D341Med (cell line): ENCODE measurements at regions not wholly inside any gene's neighbourhood (a gene's known extent, or its start where the extent isn't known, plus 50 kb on each side); places are given as distances from the start of the nearest gene placed in this dataset.
"Not testable (repeated sequence)": the region's sequence is repeated elsewhere in the genome, so short reads cannot be mapped to it uniquely, and the experiment has no call there.

Experiments
- DNase-seq: peaks from one replicate; pipeline ENCODE4 v3.0.0; 2012; ENCODE audit warnings: low spot score

DNA sequence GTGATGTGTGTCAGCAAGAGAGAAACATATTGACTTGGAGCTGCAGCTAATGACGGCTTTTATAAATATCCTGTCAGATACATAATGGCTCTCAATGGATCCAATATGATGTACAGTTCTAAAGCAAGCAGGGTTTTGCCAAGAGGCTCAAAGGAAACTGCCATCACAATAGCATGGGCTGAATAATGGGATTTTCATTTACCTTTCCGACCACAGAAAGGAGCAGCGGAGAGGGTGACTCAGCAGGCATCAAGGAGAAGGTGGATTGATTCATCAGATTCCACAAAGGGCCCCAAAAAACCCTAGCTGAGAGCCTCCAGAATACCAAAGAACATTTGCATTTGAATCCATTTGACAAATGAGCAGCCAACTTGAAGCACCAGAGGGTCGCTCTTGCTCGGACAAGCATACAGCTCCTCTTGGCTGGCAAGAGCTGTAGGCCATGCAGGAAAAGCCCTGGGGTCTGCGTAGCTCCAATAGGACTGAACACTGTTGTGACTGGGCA lies 355.7 kb upstream of the NOCT start:
- no peak for DNase-seq

DNA sequence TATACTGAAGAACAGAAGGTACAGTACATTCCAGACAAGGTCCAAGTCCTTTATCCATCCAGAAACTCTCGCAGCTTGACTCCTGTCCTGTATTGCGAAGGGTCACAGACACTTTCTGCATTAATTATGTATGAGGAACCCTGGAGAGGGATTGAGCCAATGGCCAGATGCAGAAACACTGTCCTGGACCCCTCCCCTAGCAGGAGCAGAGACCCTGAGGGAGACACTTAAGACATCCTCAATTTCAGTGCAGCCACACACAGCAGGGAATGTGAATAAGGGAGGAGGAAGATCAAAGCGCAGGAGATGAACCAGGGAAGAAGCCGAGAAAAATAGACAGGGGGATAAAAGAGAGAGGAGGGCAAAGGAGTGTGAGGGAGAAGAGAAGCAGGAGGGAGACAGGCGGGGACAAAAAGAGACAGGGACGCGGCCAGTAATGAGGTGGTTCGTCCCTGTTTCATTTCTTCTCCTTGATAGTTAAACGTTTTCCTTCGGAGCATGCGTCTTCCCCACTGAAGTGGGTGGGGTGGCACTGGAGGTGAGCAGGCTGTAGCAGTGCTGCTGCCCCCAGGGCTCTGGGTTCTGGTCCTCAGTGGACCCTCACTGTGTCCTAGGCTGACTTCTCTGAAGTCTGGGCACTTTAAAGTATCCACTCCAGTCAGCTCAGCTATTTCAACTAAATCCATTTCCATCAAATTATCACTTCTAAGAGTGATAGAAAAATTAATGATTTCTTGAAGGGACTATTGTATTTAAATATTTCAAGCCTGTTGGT lies 356.4 kb upstream of the NOCT start:
- DNase-seq: no peak

DNA sequence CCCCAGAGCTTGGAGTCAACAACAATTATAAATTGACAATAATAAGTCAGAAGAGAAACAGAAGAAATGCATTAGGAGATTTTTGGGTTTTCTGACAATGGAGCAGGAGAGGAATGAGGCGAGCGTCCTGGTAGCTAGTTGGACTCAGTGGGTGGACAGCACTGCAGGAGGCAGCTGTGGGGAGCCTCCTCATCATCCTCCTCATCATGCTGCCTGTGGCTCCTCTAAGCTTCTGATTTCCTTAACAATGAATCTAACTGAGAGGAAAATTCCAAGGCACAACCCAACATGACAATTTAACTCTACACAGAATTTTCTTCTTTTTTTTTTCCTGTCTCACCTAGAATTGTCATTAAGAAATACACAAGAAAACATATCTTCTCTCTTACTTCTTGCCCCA lies 357.1 kb upstream of the NOCT start:
- DNase-seq: no peak

DNA sequence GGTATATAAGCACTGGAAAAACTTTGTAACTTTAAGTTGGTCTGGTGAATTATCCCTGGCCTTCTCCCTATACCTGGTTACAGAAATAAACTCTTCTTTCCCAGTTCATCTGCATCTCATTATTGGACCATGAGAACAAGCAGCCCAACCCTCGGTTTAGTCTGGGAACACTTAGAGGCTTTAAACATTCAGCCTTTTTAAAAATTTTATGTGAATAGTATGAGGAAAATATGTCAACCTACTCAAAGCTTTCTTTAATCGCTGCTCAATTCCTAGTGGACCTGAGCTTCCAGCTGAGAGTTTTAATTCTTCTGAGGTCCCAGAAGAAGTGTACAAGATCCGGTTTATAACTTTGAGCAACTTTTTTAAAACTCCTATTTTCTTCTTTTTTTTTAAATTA lies 358.6 kb upstream of the NOCT start:
- no peak for DNase-seq

DNA sequence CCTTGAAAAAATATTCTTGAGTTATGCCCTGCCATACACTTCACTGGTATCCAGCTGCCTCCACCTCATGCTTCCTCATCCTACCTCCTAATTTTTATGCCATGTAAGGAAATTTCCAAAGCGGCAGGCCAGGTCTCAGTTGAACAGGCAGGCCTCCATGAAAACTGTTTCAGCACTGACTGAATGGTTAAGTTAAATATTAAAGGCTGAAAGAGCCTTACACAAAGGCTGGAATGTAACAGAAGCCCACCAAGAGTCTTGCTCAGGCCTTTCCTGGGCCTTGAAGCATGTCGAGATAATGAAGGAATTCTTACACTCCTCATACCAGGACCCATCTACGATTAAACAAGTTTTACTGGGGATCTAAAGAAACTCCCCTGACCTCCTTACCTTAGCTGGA lies 359.6 kb upstream of the NOCT start:
- no peak for DNase-seq

DNA sequence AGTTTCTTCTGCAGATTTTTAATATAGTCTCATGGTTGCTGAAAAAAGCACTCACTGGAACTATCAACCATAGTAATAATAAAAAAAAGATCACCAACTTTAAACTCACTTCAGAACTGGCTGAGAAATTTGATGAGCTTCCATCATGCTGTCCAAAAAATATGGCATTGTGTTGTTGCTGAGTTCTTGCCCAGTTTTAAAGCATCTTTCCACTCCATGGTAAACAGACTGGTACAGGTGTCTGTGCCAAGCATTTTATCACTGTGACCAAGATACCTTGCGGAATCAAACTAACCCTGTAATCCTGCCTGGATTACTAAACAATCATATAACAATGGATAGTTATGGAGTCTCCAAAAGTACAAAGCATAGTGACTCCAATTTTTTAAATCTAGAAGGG lies 360.3 kb upstream of the NOCT start:
- DNase-seq: no peak

DNA sequence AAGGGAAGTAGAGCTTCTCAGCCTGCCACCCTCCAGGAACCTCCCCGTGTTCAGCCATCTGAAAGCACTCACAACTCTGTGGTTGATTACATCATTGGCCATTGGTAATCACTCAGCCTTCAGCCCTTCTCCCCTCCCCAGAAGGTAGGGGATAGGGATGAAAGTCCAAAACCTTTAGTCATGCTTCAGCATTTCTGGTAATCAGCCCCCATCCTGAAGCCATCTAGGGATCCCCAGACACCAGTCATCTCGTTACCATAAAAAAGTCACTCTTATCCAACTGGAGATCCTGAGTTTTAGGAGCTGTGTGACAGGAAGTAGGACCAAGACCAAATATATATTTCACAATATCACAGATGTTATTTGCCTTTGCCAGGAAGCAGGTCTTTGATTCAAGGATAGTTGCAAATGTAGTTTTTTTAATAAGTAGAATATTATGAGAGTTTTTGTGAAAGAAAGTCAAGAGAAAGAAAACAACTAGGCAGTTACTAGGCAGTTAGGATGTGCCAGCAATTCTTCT lies 364.6 kb upstream of the NOCT start:
- no peak for DNase-seq

DNA sequence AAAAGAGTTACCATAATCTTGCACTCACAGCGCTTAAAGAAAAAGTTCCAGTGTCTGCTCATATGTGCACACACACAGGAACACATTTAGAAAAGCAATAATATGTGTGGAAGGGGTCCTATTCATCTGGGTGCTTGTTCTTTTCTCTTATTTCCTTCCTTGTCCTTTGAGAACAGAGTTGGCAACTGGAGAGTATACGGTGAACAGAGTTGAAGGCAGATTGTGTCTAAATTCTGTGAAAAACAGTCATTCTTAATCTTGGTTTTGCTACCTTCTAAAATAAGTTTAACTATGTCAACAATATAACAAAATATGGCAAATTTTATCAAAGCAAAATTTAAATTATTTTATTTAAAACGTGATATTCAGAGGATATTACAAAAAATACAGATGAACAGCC lies 365.1 kb upstream of the NOCT start:
- DNase-seq: no peak

DNA sequence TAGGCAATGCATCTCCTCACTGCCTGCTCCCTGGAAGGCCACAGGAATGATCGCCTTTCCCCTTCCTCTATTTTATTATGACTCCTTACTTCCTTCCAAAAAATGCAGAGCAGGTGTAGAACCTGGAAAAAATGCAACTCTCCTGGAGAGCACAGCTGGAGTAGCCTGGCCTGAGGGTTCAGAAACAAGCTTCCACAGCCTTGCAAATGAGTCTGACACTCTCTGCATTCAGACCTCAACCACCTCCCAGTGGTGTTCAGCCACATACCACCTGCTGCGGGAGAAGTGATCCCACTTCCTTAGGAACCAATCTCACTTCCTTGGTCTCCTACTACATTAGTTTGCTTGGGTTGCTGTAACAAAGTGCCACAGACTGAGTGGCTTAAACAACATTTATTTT lies 368.1 kb upstream of the NOCT start:
- no peak for DNase-seq

DNA sequence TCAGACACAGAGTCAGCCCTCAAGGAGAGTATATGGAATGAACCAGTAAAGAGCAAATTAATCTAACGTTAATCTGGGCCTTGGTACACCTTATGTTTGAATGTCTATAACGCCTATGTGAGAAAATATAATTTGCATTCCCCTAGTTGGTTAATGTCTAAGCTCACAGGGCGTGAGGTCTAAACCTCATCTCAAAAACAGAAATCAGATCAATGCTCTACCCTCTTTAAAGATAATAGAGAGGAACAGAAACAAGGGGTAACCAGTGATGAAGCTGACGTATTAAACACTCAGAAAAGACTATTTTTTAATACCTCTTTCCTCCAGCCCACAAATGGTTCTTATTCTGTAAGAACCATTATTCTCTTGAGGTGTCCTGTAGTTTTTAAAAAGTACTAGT lies 369.2 kb upstream of the NOCT start:
- no peak for DNase-seq

DNA sequence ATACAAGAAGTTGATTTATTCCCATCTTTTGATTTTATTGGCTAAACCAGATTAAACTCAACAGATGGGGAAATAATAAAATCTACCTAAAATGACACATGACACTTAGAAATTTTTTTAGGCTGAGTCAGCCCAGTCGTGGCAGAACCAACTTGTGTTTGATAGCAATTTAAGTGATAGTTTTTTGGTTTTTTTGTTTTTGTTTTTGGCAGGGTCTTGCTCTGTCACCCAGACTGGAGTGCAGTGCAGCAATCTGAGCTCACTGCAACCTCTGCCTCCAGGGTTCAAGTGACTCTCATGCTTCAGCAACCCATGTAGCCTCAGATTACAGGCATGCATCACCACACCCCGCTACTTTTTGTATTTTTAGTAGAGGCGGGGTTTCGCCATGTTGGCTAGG lies 370.3 kb upstream of the NOCT start:
- DNase-seq: no peak

DNA sequence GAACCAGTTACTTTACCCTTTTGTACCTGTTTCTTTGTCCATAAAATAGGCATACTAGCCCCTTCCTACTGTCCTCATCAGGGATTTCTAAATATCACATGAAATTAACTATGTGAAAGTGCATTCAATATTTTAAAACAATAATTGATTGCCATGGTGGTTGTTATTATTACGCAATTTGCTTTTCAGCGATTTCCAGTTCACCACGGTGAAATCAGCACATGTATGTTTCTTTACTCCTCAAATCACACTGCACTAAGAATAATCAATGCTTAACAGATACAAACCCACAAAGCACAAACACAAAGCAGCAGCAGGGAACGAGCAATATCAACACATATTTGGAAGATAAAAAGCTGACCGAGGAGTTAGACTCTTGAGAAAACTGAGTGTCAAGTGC lies 371.3 kb upstream of the NOCT start:
- DNase-seq: no peak

DNA sequence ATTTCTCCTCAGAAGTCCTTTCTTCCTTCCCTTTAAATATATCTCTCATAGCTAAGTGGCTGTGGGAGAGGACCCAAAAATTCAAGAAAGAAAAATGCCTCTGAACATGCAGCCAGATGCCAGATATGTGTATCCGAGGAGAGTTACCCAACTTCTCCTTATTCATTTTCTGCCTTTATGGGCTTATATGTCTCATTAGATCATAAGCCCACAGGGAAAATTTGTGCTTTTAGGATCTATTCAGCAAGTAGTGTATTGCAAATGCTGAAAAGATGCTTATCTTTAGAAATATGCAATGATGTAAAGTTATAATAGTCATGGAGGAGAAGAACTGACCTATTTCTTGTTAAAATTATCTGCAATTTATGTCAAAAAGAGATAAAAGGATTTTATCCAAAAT lies 371.8 kb upstream of the NOCT start:
- no peak for DNase-seq

DNA sequence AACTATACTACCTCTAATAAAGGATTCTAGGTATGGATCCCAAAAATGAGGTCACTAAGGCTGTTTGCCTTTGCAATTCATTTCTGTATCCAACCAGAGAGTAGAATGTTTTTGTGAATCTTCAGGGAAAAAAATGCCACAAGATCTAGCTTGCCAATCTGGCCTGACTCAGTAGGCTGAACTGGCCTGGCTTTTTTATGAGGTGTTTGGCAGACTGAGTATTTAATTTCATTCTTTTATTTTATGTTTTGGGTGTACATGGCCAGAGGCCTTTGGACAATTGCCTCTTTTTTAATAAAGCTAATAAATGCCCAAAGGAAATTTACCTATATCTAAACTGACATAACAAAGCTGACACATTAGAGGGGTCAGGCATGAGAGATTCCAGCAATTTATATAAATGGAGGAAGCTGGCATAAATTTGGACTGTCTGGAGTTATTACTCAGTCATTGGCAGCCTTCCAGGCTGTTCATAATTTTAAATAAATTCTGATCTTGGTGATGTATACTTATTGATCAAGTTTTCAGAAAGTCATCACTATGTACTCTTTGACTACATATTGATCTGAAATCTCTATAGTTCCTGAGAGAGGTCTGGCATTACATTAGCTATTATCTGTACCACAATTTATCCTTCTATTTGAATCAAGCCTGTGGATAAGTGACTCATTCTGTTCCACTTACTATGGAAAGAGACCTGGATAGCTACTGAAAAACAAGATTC lies 376.4 kb upstream of the NOCT start:
- DNase-seq: no peak

DNA sequence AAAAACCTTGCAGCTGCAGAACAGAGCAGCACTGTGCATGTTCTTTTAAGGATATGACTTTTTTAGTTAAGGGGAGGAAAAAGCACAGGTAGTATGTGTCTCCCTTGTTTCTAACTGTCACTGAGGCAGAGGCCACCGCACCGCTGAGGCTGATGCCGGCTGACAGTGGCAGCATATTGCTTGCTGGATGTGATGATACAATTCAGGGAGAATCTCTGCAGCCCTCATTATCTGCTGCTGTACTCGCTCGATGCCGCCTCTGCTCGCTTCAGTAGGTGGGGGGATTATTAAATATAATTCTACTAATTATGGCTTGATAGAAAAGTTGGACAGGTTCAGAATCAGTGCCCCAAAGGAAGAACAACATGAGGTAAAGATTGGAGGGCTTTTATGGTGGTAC lies 378.8 kb upstream of the NOCT start:
- no peak for DNase-seq

DNA sequence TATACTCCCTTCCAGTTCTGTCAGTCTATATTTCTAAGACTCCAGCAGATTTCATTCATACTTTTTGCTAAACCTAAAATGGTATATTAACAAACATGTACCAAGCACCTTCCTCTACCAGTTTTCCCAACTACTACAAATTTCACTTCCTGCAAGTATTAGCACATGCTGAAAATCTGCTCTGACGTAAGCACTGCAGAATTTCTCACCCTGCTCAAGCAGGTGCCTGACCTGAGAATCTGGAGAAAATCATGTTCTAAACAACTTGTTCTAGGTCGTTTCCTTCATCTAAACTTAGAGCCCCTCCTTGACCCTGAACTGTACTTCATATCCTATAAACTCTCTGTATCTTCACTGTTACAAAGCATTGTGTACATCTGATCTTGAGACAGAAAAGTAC lies 380.7 kb upstream of the NOCT start:
- DNase-seq: no peak

DNA sequence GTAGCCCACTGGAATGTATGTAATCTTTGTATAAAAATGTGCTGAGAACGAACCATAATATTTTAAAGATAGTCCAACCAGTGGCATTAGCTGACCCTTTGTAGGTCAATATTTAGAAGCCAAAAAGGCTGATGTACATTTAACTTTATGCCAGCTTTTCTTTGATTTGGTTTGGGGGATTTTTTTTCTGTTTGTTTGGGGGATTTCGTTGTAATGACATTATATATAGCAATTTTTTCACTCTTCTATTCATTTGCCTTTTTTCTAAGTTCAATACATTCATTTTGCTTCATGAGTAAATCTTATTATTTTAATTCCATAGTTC lies 382.0 kb upstream of the NOCT start:
- DNase-seq: no peak

DNA sequence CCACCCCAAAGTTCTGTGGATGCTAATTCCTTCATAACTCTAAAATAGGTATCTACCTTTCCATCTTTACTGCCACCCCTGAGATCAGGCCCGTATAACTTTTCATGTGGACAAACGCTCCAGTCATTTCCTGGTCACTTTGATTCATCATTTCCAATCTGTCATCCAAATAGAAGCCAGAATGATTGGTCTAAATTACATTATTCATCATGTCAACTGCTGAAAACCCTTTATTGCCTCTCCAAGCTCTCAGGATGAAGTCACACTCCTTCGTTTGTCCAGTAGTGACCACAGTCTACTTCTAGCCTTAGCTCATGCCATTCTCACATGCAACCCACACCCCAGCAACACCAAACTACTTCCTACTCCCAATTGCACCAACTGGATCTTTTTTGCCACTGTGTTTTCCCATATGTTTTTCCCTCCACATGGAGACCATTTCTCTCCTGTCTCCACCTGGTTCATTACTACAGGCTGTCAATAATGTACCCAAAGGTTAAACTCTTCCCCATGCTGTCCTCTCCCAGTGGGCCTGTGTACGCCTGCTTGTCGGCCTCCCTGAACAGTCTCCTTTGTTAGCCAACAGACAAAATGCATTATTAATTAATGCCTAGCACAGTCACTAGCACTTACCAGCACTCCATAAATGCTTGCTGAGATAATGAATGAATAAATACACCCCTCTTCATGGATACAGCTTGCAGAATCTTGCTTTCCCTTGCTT lies 382.6 kb upstream of the NOCT start:
- no peak for DNase-seq

DNA sequence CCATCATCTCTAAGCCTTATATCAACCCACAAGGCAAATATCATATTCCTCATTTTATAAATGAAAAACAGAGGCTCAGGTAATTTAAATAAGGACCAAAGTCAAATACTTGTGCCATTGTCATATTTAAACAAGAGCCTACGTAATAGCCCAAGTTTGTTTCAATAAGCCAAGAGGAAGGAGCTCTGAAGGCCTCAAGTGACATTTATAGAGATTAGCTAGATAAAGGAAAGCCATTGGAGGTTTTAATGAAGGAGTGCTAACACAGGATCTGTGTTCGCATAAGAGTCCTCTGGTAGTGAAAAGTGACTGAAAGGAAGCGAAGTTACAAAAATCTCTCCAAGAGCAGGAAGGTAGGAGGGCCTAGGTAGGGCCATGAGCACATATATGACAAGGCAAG lies 384.9 kb upstream of the NOCT start:
- DNase-seq: no peak

DNA sequence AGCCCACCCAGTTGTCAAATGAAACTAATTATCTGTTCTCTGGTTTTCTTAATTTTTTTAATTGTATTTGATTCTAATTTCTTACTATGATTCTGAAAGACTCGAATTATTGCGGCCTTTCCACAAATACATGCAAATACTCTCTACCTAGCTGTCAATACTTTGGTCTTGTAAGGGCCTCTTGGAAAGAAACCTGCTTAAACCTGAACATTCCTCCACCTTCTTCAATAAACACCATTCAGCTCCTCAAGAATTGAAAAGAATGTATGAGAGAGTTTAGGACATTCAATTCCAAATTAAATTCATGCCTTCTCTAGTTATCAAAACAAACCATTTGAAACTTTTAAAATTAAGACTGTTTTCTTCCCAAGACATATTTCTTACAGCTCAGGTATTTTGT lies 385.9 kb upstream of the NOCT start:
- no peak for DNase-seq

DNA sequence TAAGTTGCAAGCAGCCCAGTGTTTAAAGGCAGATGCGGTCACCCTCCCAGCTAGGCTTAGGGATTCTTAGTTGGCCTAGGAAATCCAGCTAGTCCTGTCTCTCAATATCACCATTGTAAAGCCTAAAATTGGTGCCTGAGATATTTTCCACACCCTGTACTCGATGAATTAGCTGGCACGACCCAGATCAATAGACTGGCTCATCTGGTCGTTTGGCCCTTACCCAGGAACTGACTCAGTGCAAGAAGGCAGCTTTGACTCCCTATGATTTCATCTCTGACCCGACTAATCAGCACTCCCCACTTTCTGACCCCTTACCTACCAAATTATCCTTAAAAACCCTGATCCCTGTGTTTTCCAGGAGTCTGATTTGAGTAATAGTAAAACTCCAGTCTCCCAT lies 384.9 kb upstream of the SLC7A11 start:
- DNase-seq: no peak

DNA sequence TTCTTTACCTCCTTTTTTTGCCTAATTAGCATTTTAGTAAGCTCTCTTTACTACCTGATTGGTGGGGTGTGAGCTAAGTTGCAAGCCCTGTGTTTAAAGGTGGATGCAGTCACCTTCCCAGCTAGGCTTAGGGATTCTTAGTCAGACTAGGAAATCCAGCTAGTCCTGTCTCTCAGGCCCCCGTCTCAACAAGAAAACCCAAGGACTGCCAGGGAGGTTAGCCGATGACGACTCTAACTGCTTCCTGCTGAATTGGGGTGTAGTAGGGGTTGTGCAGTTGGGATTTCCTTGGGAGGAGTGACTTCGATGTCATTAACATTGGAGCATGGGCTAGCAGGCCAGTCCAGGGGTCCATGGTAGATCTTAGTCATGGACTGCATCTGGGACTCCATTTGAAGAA lies 380.2 kb upstream of the SLC7A11 start:
- not testable (repeated sequence) for DNase-seq

DNA sequence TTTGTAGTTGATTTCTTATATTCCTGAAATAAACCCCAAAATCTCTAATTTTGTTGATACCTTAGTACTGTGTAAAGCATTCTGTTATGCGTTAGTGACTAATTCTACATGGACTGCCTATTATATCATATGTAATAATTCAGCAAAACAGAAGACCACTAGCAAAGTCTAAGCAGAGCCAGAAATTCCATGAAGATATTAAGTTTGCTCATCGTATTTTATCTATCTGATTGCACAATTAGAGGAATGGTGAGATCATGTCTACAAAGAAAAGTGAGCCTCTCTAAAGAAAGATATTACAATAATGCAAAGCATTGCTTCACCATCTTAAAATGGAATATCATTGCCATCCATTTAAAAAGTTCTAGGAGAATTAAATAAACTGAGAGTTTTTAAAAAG lies 374.6 kb upstream of the SLC7A11 start:
- no peak for DNase-seq
